ENCODE measurements at regions not wholly inside any gene's neighbourhood (a gene's known extent, or its start where the extent isn't known, plus 50 kb on each side); places are given as distances from the start of the nearest gene placed in this dataset.

DNA sequence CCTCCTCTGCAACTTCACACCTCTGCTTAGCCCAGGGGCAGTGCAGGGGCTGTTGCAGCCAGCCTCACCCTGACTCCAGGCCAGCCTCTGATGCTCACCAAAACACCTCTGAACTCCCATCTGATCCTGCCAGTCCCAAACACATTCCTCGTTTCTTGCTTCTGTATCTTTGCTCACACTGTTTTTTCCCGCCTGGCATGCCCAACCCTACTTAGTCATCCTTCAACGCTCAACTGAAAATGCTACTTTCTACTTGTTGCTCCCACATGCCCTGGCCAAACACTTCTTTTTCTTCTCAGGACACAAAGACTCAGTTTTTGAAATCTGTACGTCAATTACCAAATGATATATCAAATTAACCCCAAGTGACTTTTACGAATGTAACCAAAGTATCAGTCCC is 140.8 kb upstream of the ZBED5 start:
- no peak for TF ChIP-seq PPARA (CRISPR knock-in tag; IDR thresholded peaks at IDR 0.05; ENCODE audit: borderline replicate concordance)
- TF ChIP-seq, protein P1, sequence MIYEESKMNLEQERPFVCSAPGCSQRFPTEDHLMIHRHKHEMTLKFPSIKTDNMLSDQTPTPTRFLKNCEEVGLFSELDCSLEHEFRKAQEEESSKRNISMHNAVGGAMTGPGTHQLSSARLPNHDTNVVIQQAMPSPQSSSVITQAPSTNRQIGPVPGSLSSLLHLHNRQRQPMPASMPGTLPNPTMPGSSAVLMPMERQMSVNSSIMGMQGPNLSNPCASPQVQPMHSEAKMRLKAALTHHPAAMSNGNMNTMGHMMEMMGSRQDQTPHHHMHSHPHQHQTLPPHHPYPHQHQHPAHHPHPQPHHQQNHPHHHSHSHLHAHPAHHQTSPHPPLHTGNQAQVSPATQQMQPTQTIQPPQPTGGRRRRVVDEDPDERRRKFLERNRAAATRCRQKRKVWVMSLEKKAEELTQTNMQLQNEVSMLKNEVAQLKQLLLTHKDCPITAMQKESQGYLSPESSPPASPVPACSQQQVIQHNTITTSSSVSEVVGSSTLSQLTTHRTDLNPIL (CRISPR knock-in tag; IDR thresholded peaks at IDR 0.05; ENCODE audit: low read depth): no peak
- TF ChIP-seq PATZ1 (CRISPR knock-in tag; IDR thresholded peaks at IDR 0.05; ENCODE audit: borderline replicate concordance): no peak
- no peak for TF ChIP-seq RARB (CRISPR knock-in tag; IDR thresholded peaks at IDR 0.05)
- no peak for TF ChIP-seq ISL1 (CRISPR knock-in tag; IDR thresholded peaks at IDR 0.05)
- no peak for TF ChIP-seq ESRRG (CRISPR knock-in tag; IDR thresholded peaks at IDR 0.05)

Data from SK-N-SH treated with all-trans-retinoic acid at 6 μM for 48 hours (cell line).